ENCODE measurements at regions not wholly inside any gene's neighbourhood (a gene's known extent, or its start where the extent isn't known, plus 50 kb on each side); places are given as distances from the start of the nearest gene placed in this dataset.

DNA sequence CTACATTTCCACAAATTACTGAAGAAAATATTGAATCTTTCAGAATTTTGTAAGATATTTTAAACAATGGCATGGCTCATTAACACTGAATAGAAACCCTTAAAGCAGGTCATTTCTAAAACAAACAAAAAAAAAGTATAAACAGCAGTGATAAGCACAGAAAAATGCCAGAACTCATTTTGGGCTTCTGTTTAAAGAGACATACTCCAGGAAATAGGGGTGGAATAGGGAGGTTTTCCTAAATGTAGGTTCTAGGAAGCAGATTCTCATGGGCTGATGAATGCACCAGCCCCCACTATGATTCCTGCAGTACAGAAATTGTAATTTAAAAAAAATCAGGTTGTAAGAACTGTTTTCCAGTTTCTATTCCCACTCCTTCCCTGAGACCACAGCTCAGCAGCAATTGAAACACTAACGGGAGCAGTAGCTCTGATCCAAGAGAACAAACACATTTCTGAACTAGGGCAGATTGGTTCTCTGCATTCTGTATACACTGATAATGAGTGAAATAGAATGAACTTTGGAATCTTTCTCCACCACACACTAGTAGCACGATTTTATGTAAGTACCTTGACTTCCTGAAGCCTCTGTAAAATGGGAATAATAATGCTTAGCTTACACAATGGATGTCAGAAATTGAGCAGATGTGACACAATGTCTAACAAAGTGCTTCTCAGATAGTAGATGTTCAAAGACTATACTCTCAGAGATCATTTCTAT is 115.6 kb upstream of the TMTC1 start:
- TF ChIP-seq EZH2 (IDR thresholded peaks at IDR 0.05; ENCODE audit: insufficient read depth, poor library complexity, severe bottlenecking) = no peak
- no peak for TF ChIP-seq EZH2phosphoT487 (IDR thresholded peaks at IDR 0.05; ENCODE audit: insufficient read depth, low read depth)
